ENCODE measurements at regions not wholly inside any gene's neighbourhood (a gene's known extent, or its start where the extent isn't known, plus 50 kb on each side); places are given as distances from the start of the nearest gene placed in this dataset.
A peak's percentile ranks its signal among the peaks of the same experiment; 100 is the strongest.

DNA sequence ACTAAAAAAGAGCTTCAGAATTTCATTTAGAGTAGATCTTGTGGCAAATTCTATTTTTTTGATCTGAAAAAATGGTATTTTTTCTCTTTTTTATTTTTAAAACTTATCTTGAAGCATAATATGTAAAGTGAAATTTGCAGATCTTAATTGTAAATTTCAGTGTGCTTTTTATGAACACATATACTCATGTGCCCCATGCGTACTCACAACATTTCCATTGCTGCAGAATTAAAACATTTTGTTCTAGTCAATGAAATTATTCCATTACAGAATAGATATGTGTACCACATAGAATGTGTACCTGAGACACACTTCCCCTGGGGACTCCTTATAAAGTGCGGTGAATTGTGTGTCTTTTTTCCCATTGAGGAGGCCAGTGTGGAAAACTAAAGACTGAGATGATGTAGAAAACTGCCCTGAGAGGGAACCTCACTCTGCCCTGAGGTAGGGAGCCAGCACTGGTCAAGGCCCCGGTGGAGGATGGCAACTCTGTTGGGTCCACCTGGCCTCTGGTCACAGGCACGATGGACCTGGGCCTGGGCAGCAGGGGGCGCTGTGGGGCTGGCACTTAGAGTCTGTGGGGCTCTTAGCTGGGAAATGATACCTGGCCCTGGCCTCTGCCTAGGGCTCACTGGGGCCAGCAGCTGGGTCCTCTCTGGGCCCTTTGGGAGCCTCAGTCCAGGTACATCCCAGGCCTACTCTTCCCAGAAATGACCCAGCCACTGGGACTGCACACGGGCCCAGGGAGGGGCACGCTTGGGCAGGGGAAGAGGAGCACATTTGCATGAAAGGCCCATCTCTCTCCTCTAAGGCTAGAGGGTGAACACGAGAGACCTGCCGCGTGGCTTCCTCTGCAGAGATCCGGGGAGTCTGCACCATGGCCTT lies 77.9 kb upstream of the TOP3B start:
- TF ChIP-seq, protein P1, sequence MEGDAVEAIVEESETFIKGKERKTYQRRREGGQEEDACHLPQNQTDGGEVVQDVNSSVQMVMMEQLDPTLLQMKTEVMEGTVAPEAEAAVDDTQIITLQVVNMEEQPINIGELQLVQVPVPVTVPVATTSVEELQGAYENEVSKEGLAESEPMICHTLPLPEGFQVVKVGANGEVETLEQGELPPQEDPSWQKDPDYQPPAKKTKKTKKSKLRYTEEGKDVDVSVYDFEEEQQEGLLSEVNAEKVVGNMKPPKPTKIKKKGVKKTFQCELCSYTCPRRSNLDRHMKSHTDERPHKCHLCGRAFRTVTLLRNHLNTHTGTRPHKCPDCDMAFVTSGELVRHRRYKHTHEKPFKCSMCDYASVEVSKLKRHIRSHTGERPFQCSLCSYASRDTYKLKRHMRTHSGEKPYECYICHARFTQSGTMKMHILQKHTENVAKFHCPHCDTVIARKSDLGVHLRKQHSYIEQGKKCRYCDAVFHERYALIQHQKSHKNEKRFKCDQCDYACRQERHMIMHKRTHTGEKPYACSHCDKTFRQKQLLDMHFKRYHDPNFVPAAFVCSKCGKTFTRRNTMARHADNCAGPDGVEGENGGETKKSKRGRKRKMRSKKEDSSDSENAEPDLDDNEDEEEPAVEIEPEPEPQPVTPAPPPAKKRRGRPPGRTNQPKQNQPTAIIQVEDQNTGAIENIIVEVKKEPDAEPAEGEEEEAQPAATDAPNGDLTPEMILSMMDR (IDR thresholded peaks at IDR 0.05; ENCODE audit: low read depth, low read length), result peak; percentile 84
- TF ChIP-seq POLR2A (IDR thresholded peaks at IDR 0.05; ENCODE audit: extremely low read depth, insufficient read length), result no peak
